GM21825 (cell line): ENCODE measurements at regions not wholly inside any gene's neighbourhood (a gene's known extent, or its start where the extent isn't known, plus 50 kb on each side); places are given as distances from the start of the nearest gene placed in this dataset.
"Not testable (repeated sequence)": the region's sequence is repeated elsewhere in the genome, so short reads cannot be mapped to it uniquely, and the experiment has no call there.

Source experiments
- ATAC-seq: cut with Tn5 transposase; IDR thresholded peaks from one replicate; pipeline ENCODE4 v1.9.1; 2021; ENCODE audit warnings: mild to moderate bottlenecking, moderate library complexity; ENCODE audit not compliant: unreplicated experiment

DNA sequence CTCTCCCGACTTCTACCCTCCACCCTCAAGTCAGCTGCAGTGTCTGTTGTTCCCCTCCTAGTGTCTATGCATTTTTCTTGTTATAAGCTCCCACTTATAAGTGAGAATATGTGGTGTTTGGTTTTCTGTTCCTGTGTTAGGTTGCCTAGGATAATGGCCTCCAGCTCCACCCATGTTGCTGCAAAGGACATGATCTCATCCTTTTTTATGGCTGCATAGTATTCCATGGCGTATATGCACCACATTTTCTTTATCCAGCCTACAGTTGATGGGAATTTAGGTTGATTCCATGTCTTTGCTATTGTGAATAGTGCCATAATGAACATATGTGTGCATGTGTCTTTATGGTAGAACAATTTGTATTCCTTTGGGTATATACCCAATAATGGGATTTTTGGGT, 80.7 kb downstream of the SPTSSA start:
- ATAC-seq: not testable (repeated sequence)

DNA sequence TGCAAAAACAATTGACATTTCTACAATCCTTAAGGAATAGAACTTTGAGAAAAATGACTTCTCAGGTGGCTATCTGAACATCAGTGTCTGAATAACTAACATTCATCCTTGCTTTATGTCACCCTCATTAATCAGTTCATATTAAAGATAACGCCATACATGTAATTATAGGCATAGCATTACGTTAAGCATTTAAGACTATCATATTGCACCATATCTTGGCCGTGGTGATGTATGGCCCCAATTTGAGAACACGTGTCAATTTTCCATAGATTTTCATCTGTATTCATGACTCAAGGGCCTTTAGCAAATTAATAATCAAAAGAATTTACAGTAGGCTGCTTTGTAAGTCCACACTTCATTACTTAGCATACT, 81.6 kb downstream of the SPTSSA start:
- ATAC-seq: no peak

DNA sequence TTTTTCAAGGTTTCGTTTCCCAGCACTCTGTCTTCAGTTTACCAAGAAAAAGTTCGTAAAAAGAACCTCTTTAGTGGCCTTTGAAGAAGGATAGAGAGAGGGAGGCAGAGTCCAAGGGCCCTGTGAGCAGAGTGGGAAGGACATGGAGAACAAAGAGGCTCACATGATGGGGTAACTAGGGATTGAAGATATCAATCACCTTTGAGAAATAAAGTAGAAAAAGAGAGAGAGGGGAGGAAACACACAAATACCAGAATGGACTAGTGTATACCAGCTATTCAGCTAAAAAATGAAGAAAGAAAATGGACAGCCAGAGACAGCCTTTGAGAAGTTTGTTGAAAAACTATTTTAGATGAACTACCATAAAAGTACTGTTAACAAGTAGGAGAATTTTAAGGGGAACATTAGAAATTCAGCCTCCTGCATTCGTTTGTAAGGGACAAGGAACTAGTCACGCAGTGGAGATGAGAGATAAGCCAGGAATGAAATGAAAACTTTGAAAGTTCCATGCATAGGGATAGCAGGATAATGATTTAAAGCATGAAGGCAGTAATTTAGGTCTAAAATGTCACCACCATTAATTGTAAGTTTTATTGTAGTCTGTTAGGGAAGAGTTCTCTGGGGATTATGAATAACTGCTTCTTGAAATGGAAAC, 82.1 kb downstream of the SPTSSA start:
- ATAC-seq: no peak

DNA sequence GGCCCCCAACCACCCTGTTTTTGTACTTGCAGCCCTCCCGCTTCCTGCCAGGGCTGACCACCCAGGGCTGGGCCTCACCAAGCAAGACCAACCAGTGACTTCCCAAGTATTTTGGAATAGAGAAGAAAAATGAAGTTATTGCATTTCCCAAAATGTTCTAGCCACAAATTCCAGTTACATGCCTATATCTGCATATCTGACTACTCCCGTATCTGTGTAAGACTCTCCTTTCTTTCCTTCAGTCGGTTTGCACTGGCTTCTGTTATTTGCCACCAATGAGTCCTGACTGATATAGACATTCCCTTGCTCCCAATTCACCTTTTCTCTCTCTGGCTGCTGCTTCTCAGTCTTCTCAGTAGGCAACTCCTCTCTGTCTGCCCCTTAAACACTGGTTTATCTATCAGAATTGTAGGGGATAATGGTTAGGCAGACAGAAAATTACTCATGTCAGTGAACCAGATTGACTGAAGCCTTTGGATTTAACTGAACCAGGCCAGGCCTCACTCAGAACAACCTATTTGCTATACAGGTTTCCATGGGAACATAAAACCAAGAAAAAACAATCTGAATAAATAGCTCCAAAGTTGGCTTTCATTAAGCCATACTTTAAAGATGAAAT, 85.3 kb downstream of the SPTSSA start:
- ATAC-seq: no peak

DNA sequence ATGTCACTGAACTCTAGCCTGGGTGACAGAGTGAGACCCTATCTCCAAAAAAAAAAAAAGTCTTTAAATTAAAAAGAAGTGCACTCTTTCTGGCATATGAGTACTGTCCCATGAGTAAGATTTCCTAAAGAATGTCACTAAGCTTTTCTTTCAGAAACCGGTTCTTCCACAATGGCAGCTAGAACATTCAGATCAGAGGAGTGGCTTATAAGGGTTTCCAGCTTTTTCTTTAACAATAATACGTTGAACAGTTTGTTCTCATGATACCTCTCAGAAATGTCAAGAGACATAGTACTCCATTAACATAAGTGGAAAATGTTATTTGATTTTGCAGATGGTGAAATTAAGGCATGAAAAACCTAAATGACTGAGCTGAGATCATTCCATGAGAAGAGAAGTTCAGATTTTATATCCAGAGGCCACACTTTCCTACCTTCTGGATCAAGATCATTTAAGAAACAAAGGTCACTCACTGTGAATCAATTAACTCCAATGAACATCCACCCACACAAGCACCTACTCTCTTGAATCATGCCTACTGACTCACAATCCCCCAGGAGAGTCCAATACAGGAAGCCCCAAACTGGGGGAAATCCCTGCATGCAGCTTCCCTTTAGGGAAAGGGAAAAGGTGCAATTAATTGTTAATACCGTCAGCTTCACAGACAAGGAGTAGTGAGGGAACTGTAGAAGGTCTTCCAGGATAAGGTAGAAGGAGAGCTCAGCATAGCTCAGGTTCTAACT, 86.9 kb downstream of the SPTSSA start:
- ATAC-seq: no peak

DNA sequence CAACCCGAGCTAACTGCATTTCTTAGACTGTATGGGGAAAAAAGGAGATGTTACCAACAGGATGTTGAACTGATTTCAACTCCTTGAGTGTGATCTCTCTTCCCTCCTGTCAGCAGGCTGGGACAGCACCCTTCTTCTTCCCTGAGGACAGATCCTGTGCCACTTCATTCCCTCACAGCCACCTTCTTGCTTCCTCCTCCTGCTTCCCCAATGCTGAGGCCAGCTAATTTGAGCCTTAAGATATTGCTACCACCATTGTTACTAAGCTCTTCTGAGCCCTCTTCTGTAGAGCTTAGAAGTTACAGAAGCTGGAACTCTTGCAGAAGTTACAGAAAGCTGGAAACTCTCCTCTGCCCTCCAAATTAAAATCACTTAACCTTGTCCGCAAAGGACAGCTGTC, 88.8 kb downstream of the SPTSSA start:
- no peak for ATAC-seq

DNA sequence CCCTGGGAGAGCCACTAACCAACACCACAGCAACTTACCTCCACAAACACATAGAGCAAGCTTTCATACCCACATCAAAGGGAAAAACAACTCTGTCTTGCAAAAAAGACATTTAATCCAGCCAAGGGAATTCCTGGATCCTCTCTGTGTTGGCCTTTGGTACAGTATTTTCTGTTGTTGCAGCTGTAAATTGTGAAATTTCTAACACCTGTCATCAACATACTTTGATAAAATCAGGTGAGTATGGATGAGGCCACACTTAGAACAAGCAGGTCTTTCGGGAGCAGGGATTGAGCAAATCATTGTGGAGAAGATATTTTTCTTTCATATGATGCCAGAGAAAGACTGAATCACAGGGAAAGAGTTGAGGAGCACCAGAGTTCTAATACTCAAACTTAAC, 89.3 kb downstream of the SPTSSA start:
- no peak for ATAC-seq

DNA sequence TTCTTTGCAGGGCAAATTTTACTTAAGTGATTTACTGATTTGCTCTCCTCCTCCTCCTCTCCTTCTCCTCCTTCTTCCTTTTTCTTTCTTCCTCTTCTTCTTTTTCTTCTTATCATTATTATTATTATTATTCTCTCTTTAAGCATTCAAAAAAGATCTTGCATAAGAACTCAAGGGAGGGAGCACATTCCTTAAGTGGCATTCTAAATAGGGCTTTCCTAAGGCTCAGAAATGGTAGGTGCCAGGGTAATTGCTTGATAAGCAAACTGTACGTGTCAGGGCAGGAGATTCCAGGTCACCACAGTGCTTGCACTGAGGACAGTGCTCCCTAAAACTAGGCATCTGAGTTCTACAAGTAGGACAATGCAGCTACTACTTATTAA, 92.4 kb downstream of the SPTSSA start:
- ATAC-seq: no peak

DNA sequence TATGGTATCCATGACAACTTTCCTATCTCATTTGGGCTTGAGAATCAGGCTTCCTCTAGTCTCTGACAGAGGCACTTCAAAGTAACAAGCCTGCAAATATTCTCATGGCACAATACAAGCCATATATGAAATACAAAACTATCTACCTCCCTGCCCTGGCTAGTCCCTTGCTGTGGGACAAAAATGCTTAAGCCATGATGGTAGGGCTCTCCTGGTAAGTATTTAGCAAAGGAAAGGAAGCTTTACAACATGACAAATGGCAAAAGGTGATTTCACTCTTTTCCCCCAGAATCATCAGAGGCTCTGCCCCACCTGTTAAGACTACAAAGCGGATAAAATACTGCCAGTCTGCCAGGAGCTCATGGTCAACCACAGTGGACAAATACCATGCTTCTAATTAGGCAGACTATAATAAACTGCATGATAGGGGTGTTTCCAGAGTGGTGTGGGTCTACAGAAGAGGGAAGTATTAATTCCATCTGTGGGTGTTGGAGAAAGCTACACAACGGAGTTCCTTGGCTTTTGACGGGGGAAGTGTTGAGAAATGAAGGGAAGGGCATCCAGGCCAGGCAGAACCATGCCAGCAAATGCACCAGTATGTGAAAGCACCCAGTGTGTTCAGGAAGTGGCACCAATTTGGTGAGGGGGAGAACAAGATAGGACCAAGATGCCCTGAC, 92.9 kb downstream of the SPTSSA start:
- ATAC-seq: no peak

DNA sequence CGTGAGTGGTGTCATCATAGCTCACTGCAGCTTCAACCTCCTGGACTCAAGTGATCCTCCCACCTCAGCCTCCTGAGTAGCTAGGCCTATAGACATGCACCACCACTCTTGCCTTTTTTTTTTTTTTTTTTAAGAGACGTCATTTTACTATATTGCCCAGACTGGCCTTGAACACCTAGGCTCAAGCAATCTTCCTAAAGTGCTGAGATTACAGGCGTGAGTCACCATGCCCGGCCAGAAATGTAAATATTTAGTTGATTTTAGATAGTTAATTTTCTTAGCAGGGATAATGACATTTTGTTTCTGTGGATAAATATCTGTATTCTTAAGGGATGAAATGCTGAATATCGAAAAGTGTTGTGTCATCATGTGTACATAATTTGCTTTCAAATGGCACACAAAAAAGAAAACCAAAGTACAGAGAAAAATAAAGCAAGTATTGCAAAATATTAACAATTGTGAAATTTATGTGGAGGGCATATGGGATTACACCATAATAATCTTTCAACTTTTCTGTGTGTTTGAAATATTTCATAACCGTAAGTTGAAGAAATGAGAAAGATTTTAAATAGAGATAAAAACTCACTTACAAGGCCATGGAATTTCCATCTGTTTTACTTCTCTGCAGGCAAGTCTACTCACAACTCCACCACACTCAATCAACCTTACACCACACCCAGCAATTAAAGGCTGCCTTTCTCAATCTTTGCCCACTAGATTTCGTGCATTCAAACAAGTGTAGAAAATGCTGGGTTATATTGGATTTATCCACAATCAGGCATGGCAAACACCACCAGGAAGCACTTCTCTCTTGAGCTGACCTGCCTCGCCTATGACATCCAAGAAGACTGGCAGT, 93.7 kb downstream of the SPTSSA start:
- no peak for ATAC-seq

DNA sequence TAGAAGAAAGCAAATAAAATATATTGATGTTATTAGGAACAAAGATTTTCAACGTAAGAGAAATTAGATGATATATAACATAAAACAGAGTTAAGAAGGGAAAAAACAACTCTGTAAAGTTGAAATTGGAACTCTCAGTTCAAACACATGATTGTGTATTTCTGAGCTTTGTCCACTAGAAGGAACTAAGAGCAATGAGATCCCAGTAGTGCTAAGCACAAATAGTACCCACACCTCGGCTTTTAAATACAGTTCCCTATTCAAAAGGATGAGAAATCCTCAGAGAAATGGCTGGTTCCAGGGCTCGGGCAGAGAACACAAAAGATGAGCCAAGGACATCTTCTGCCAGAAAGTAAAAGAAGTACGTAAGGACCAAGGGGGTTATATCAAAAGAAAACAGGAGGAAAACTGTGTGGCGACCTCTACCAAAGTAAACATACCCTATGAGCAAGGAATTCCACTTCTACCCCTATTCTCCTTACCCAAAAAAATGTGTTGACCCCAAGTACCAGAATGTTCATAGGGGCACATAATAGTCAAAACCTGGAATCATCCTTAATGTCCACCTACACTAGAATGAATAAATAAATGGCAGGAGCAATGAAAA, 96.6 kb downstream of the SPTSSA start:
- no peak for ATAC-seq

DNA sequence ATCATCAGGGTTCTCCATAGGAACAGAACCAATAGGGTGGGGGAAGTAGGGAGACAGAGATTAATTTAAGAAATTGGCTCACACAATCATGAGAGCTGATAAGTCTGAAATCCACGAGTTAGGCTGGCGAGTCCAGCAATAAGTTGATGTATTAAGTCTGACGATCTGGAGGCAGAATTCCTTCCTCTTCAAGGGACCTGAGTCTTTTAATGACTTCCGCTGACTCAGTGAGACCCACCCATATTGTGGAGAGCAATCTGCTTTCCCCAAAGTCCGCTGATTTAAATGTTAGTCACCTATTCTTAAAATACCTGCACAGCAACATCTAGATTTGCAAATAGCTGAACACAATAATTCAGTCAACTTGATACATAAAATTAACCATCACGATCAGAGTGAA, 97.8 kb downstream of the SPTSSA start:
- ATAC-seq: no peak

DNA sequence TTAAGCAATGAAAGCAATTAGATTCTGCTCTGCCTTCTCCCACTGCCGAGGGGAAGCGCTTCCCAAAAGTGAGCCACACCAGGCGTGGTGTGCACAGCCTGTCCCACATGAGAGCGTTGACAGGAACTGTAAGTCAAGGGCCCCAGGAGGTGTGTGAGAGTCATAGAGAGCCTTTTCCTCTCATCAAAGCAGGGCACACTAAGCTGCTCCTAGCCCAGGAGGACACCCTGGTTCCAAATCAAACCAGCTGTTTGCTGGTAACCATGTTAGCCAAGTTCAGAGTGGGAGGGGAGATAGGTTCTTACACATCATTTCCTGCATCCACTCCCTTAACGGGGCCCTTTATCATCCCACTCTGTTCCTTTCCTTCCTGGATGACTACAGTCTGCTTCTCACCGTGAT, 98.3 kb downstream of the SPTSSA start:
- no peak for ATAC-seq

DNA sequence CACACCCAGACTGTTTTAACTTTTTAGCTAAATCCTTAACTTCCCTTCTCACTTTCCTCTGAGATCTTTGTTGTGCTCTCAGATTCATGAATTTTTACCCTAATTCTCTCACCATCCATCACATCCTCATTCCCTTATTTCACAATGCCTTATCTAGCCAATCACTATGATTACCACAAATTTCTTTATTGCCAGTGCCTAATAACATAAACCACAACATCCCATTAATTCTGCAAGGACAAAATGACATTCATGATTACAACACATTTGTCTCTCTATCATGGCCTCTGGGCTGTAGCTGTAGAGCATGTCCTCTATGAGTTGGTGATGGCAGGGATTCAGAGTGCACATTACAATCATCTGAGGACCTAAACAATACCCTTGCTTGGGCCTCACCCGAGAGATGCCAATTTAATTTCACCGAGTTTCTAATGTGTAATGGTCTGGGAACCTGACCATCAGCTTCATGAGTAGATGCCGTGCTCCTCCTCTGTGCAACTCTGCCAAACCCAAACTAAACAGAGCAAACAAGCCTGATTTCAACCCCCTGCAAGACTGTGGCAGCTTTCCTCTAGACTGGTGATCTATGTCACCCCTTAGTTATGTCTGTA, 99.3 kb downstream of the SPTSSA start:
- ATAC-seq: no peak

DNA sequence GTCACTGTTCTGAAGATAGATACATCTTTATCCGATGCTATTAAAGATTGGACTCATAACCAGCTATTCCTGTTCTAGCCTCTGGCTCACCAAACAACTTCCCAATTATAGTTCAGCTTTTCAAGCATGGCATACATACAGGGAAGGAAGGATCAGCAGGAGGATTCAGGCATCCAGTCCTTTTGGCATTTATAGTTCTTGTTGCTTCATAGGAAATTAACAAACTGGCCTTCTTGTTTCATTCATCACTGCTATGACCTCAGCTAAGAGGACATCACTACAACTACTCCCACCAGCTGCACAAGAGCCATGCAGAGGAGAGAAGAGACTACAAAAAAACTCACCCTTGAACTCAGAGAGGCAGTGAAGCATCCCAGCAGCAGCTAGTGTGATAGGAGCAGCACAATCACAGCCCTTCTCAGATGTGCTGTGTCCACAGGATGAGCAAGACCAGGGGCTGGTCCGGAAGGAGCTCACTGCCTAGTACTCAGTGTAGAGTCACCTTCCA, 100.5 kb downstream of the SPTSSA start:
- ATAC-seq: no peak

DNA sequence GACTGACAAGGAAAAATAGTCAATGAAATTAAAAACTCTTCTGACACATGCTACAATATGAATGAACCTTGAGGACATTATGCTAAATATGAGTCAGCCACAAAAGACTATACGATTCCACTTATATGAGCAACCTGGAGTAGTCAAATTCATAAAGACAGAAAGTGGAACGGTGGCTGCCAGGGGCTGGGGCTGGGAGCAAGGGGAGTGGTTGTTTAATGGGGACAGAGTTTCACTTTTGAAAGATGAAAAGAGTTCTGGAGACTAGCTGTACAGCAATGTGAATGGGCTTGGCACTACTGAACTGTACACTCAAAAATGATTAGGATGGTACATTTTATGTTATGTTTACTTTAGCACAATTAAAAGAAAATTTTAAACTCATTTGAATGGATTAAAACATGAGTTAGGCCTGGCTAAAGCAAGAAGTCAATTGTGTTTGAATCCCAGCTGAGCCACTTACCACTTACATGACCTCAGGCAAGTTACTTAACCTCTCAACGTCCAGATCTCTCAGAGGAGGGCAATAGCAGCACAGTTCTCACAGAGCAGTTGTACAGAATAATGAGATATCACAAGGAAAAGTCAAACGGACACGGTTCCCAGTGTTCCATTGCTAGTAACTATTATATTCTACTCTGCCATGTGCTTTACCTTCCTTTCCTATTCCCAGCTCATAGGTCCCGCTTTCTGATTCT, 102.5 kb downstream of the SPTSSA start:
- ATAC-seq: no peak

DNA sequence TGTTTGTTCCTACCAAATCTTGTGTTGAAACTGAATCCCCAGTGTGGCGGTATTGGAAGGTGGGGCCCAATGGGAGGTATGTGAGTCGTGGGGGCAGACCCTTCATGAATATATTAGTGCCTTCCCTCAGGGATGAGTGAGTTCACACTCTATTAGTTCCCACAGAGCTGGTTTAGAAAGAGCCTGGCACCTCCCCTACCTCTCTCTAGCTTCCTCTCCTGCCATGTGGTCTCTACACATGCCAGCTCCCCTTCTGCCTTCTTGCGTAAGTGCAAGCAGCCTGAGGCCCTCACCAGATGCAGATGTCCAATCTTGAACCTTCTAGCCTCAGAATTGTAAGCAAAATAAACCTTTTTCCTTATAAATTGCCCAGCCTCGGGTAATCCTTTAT, 105.8 kb downstream of the SPTSSA start:
- ATAC-seq: no peak

DNA sequence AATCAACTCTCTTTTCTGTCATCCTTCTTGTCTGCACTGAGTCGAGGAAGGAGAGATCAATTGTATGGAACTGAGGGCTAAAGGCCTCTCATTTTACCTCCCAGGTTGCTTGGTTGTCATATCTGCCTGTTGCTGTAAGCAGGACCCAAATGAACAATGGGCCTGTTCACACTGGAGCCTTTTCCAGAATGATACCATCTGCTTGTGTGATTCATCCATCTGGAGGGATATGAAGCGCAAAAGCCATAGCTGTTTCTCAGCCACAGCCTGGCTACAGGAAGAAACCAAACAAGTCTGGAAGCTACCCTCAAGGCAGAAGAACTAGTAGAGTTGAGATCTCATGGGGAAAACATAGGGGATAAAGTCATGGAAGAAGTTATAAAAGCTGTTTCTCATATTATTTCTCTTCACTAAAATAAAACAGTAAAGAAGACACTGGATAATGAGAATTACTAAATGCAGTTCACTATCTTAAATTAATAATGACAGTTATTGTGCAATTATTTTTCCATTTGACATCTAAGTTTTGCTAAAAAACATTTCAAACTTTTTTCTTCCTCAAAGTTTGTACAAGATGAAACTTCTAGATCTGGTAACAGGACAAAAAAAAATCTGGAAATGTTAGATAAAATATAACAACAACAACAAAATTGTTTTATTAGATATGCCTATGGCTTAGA, 106.3 kb downstream of the SPTSSA start:
- ATAC-seq: no peak

DNA sequence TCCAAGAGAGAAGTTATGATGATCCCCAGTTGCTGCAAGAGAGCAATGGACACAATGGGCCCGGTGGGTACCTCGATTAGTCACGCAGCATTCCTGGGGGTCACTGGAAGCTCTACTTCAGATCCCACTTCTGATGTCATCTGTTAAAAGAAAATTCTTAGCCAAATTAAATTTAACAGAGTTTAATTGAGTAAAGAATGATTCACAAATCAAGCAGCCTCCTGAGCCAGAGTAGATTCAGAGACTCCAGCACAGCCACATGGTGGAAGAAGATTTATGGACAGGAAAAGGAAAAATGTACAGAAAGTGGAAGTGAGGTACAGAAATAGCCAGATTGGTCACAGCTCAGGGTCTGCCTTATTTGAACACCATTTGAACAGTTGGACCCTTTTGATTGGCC, 107.5 kb downstream of the SPTSSA start:
- no peak for ATAC-seq
